Epidermal melanocyte (primary cell): ENCODE measurements at regions not wholly inside any gene's neighbourhood (a gene's known extent, or its start where the extent isn't known, plus 50 kb on each side); places are given as distances from the start of the nearest gene placed in this dataset.

Experiments
- DNase-seq: peaks from one replicate; pipeline ENCODE4 v3.0.0; 2011; ENCODE audit warnings: low spot score; ENCODE audit not compliant: insufficient read length

GRCh38 chr10:3415038-3415736, 242.6 kb upstream of the PITRM1 start:
- no peak for DNase-seq

GRCh38 chr10:3414667-3415023, 242.1 kb upstream of the PITRM1 start:
- no peak for DNase-seq

- DNase-seq, result no peak
Observed at GRCh38 chr10:3413937-3414666, 241.5 kb upstream of the PITRM1 start.

GRCh38 chr10:3412646-3413045, 240.1 kb upstream of the PITRM1 start:
- DNase-seq, result no peak

GRCh38 chr10:3412071-3412582, 239.5 kb upstream of the PITRM1 start:
- DNase-seq, result no peak

GRCh38 chr10:3411044-3411443, 238.5 kb upstream of the PITRM1 start:
- no peak for DNase-seq

- no peak for DNase-seq
Observed at GRCh38 chr10:3409928-3410327, 237.3 kb upstream of the PITRM1 start.

GRCh38 chr10:3408603-3409365, 236.2 kb upstream of the PITRM1 start:
- DNase-seq, result no peak

GRCh38 chr10:3407208-3407607, 234.6 kb upstream of the PITRM1 start:
- DNase-seq, result no peak

- DNase-seq, result peak; percentile 34
Observed at GRCh38 chr10:3406556-3406955, 234.0 kb upstream of the PITRM1 start.

GRCh38 chr10:3404381-3404780, 231.8 kb upstream of the PITRM1 start:
- no peak for DNase-seq

- DNase-seq, result no peak
Observed at GRCh38 chr10:3402187-3402751, 229.7 kb upstream of the PITRM1 start.

GRCh38 chr10:3401491-3401938, 228.9 kb upstream of the PITRM1 start:
- no peak for DNase-seq

- no peak for DNase-seq
Observed at GRCh38 chr10:3400348-3400747, 227.8 kb upstream of the PITRM1 start.

- no peak for DNase-seq
Observed at GRCh38 chr10:3399756-3400155, 227.2 kb upstream of the PITRM1 start.

- DNase-seq, result peak; percentile 84
Observed at GRCh38 chr10:3398825-3399646, 226.5 kb upstream of the PITRM1 start.

GRCh38 chr10:3397846-3398245, 225.3 kb upstream of the PITRM1 start:
- DNase-seq, result no peak

GRCh38 chr10:3397231-3397630, 224.6 kb upstream of the PITRM1 start:
- no peak for DNase-seq

- no peak for DNase-seq
Observed at GRCh38 chr10:3396116-3396515, 223.5 kb upstream of the PITRM1 start.

GRCh38 chr10:3395458-3395861, 222.9 kb upstream of the PITRM1 start:
- no peak for DNase-seq

GRCh38 chr10:3395041-3395440, 222.5 kb upstream of the PITRM1 start:
- no peak for DNase-seq
